Urinary bladder (tissue), 3 donors: ENCODE measurements at regions not wholly inside any gene's neighbourhood (a gene's known extent, or its start where the extent isn't known, plus 50 kb on each side); places are given as distances from the start of the nearest gene placed in this dataset.
"Not testable (repeated sequence)": the region's sequence is repeated elsewhere in the genome, so short reads cannot be mapped to it uniquely, and the experiment has no call there.

ENCODE experiments used
- DNase-seq: peaks from one replicate; pipeline ENCODE4 v3.0.0-alpha.2; 2015; ENCODE audit errors: extremely low spot score
- H3K27ac ChIP-seq: one replicate; pipeline ENCODE4 v1.5.1; 2013; ENCODE audit warnings: low read depth, mild to moderate bottlenecking, moderate library complexity
- H3K36me3 ChIP-seq: one replicate; pipeline ENCODE4 v1.6.1; 2013; ENCODE audit warnings: mild to moderate bottlenecking, moderate library complexity; ENCODE audit not compliant: insufficient read depth
- H3K4me1 ChIP-seq: one replicate; pipeline ENCODE4 v1.6.1; 2013; ENCODE audit warnings: mild to moderate bottlenecking, moderate library complexity; ENCODE audit not compliant: insufficient read depth
- H3K4me3 ChIP-seq: one replicate; pipeline ENCODE4 v1.5.1; 2013; ENCODE audit warnings: low read depth, low read length
- WGBS: extraction: QIAGEN DNeasy Blood & Tissue Kit; methylation state at CpG from one replicate; pipeline ENCODE4 v1.1.7; 2013; 5-methylcytosine and 5-hydroxymethylcytosine counted together
- donor health status: healthy with polysubstance abuse.
- donor health status: healthy.

DNA sequence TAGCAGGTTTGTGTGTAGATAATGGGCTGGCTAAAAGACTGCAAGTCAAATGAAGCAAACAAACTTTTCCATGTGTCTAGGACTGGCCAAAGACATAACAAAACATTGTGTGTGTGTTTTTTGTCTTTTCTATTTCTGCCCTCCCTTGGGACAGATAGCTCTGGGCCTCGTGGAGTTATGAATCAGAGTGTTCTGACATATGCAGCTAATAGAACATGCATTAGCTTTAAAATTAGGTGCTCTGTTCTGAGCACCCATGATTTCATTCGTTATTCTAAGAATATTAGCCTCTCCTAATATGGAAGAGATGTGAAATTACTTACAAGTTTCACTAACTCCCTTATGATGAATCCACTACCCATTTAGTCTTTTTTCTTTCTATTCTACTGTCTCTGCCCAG, 367.3 kb upstream of the PAPPA start:
- Histone ChIP-seq H3K4me1 (no peaks in the 10 kb centered on the region), H3K36me3 (no peaks in the 10 kb centered on the region), H3K27ac (no peak overlapping the region), H3K4me3 (no peak overlapping the region)
- DNase-seq, result no peak
- 44% methylated on average over 2 of the region's 2 CpGs for WGBS

DNA sequence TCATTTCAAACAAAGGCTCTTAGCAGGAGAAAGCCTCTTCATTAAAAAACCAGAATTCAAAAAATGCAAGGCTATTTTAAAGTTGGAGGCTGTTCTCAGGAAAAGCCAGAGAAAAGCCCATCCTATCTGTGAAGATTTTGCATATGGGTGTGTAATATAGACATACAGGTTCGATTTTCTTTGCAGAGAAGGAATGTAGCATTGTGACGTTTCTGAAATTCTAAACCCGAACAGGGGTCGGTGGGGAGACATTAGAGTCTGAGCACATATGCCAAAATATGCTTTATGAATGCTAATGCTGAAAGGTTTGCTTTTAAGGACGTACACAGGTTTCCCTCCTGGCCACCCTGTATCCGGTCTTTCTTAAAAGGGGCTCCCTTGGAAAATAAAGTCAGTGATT, 363.1 kb upstream of the PAPPA start:
- Histone ChIP-seq H3K4me1 (no peaks in the 10 kb centered on the region), H3K4me3 (no peak overlapping the region), H3K27ac (no peak overlapping the region), H3K36me3 (no peaks in the 10 kb centered on the region)
- no peak for DNase-seq
- WGBS, result 72% methylated on average over 6 of the region's 6 CpGs

DNA sequence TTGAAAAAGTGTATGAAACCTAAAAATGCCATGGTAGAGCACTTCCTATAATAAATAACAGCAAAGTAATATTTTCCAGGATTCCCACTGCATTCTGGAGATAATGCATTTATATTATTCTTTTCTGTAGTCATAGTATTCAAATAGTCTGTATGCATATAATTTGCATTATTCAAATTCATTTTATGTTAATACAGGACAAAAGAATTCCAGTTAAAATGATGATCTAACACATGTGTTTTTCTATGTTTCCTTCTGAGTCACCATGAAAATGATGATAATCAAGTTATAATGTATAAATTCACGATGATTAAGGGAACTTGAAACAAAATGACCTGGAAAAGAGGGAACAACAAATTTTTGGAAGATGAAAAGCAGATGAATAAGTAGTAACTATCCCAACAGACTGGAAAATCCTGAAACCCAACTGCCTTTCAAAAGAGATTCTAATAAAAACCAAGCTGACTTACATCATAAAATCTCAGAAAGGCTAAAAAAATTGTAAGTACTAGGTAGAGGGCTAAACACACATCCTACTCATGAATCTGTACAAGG, 358.6 kb upstream of the PAPPA start:
- no peak overlapping the region for H3K27ac ChIP-seq
- no peaks in the 10 kb centered on the region for H3K36me3 ChIP-seq
- no peak for DNase-seq
- H3K4me1 ChIP-seq, result no peaks in the 10 kb centered on the region
- H3K4me3 ChIP-seq, result no peak overlapping the region
- WGBS, result 70% methylated on average over 1 of the region's 1 CpG

DNA sequence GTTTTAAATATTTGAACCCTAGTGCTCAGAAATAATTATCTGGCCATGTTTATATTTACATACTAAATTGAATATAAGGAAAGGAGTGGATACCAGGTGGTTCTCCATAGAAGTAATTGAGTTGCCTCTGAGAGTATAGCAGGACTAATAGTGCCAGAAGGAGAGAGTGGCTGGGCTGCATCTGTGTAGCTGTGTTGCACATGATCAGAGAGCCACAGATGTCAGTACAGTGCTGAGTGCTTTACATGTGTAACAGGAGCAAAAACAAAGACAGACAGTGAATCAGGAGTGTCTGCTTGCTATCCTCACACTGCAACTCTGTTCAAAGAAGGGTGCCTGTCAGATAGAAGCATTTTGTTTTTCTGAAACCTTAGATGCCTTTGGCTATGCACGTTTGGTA, 353.9 kb upstream of the PAPPA start:
- no peak overlapping the region for H3K4me3 ChIP-seq
- no peak for DNase-seq
- no peaks in the 10 kb centered on the region for H3K4me1 ChIP-seq
- H3K36me3 ChIP-seq, result no peaks in the 10 kb centered on the region
- no peak overlapping the region for H3K27ac ChIP-seq
- 28% methylated on average over 1 of the region's 1 CpG for WGBS

DNA sequence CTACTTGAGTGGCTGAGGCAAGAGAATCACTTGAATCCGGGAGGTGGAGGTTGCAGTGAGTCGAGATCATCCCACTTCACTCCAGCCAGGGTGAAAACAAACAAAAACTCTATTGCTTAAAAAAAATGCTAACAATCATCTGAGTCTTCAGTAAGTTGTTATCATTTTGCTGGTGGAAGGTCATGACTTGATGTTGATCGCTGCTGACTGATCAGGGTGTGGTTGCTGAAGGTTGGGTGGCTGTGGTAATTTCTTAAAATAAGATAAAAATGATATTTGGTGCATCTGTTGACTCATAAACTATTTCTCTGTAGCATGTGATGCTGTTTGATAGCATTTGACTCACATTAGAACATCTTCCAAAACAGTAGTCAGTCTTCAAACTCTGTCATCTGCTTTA, 349.4 kb upstream of the PAPPA start:
- no peak for DNase-seq
- no peak overlapping the region for H3K27ac ChIP-seq
- H3K4me3 ChIP-seq, result no peak overlapping the region
- 92% methylated on average over 3 of the region's 3 CpGs for WGBS
- H3K4me1 ChIP-seq, result no peaks in the 10 kb centered on the region
- H3K36me3 ChIP-seq, result no peaks in the 10 kb centered on the region

DNA sequence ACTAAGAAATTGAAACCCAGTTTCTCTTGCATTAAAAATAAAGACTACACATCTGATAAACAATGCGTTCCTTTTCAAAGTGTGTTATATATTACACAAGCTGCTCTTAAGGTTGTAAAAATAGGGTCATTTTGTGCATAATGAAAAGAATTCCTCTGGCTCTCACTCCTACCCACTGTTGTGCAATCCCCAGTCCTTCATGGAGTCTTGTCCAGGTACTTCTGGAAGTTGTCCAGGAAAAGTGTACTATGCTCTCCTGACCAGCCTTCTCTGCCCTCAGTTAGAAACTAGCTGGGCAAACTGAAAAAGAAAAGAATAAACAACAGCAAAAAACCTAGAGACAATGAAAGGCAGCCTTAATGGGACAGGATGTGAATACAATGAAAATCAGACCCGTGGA, 345.5 kb upstream of the PAPPA start:
- DNase-seq, result no peak
- 53% methylated on average over 2 of the region's 2 CpGs for WGBS
- Histone ChIP-seq H3K36me3 (no peaks in the 10 kb centered on the region), H3K27ac (no peak overlapping the region), H3K4me3 (no peak overlapping the region), H3K4me1 (no peaks in the 10 kb centered on the region)

DNA sequence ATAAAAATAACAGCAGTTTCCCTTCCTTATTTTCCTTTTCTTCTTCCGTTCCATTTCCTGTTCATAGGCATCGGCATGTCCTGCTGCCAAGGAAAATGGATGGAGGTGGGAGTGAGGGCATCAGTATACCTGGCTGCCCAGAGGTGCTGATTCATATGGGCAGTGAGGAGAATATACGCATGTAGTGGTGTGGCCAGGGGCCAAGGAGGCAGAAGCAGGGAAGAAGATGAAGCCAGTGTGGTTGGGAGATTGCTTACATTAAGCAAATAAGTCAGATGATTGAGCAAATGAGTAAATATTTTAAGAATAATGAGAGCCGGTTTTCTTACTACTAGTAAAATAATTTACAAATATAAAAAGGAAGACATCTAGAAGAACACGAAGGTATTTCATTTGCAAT, 344.9 kb upstream of the PAPPA start:
- Histone ChIP-seq H3K36me3 (no peaks in the 10 kb centered on the region), H3K27ac (no peak overlapping the region), H3K4me3 (no peak overlapping the region), H3K4me1 (no peaks in the 10 kb centered on the region)
- 67% methylated on average over 5 of the region's 5 CpGs for WGBS
- no peak for DNase-seq

DNA sequence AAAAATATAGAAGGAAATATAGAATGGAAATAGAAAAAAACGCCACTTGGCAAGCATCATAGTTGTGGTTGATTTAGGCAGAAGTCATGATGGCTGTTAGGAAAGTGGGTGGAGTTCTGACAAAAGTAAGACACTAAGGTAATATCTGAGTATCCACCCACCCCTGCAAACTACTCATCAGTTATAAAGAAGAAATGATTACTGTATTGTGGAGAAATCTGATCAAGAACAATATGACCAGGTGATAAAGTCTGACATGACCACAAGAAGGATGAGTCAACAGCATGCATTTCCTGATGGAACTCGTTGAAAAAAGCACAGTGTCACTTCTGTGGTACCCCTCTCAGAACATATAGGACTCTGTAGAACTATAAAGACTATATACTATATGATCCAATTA, 343.4 kb upstream of the PAPPA start:
- DNase-seq, result no peak

DNA sequence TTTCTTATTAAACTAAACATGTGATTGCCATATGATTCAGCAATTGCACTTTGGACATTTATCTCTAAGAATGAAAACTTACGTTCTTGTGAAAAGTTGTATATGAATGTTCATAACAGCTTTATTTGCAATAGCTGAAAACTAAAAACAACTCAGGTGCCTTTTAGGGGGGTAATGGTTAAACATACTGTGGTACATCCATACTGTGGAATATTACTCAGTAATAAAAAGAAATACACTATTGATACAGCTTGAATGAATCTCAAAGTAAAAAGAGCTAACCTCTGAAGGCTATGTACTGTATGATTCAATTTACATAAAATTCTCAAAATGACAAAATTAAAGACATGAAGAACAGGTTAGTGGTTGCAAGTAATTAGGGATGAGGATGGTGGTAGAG, 339.5 kb upstream of the PAPPA start:
- DNase-seq, result no peak
- 96% methylated on average over 1 of the region's 1 CpG for WGBS
- no peaks in the 10 kb centered on the region for H3K4me1 ChIP-seq

More for the DNA sequence above, 343.4 kb upstream of the PAPPA start:
- H3K4me1 ChIP-seq, result no peaks in the 10 kb centered on the region
- no peak overlapping the region for H3K27ac ChIP-seq
- 81% methylated on average over 2 of the region's 2 CpGs for WGBS
- H3K4me3 ChIP-seq, result no peak overlapping the region
- no peaks in the 10 kb centered on the region for H3K36me3 ChIP-seq

DNA sequence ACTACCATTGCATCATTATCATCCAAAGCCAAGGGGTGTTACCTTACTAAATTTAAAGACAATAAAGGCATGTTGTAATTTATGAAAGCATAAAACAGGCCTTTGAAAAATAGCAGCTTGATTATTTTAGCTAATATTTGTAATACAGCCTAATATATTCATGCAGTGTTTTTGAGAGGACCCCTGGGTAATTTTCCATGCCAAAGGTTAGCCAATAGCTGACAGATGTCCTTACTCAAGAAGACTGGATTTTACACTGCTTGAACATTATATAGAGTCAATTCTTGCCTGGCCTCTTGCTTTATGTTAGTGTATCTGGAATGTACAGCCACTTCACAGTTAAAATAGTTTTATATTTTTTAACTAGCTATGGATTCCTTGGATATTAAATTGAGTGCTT, 337.8 kb upstream of the PAPPA start:
- Histone ChIP-seq H3K36me3 (no peaks in the 10 kb centered on the region), H3K4me1 (no peaks in the 10 kb centered on the region), H3K4me3 (no peak overlapping the region), H3K27ac (no peak overlapping the region)
- DNase-seq, result no peak

More for the DNA sequence above, 339.5 kb upstream of the PAPPA start:
- Histone ChIP-seq H3K4me3 (no peak overlapping the region), H3K36me3 (no peaks in the 10 kb centered on the region), H3K27ac (no peak overlapping the region)

DNA sequence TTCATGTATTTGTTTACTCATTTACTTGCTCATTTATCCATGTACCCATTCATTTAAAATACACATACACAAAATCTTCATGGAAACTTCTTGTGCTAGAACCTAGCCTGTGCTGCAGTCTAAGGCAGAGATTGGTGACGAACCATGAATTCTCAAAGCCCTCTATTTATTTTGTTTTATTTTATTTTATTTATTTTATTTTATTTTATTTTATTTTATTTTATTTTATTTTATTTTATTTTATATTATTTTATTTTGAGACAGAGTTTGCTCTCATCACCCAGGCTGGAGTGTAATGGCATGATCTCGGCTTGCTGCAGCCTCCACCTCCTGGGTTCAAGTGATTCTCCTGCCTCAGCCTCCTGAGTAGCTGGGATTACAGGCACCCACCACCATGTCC, 334.9 kb upstream of the PAPPA start:
- H3K27ac ChIP-seq, H3K4me1 ChIP-seq, H3K4me3 ChIP-seq, DNase-seq, H3K36me3 ChIP-seq: not testable (repeated sequence)
- WGBS, result 96% methylated on average over 2 of the region's 2 CpGs

DNA sequence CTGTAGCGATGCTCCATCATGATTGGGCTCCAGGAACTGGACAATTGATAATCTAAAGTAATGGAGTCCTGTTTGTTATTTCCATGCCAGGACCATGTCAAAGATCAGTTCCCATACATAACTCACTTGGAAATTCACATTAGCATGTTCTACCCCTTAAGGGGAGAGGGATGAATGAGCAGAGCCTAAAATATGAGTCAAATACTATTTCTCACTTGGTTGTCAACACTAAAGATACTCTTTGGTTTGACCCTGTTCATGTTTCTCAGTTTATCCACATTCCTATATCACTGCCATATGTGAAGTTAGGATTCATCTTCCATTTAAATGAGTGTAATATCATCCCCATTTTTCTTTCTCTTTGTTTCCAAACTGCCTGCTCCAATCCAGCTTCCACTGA, 321.6 kb upstream of the PAPPA start:
- no peak overlapping the region for H3K27ac ChIP-seq
- no peaks in the 10 kb centered on the region for H3K4me1 ChIP-seq
- no peak for DNase-seq
- no peak overlapping the region for H3K4me3 ChIP-seq
- 90% methylated on average over 1 of the region's 1 CpG for WGBS
- H3K36me3 ChIP-seq, result no peaks in the 10 kb centered on the region

DNA sequence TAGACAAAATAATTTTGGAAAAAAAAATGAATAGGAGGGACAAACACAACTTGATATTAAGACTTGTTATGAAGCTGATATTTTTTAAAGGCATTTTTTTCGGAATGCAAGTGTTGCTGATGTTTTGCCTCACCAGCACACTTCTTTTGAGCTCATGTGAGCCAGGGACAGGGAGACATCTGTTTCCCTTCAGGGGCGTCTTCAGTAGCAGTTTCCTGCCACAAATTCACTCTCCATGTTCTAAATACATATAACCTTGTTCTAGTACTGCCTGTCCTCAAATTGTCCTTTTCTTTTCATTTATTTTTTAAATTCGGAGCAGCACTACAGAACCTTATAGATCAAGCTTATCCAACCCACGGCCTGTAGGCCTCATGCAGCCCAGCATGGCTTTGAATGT, 316.0 kb upstream of the PAPPA start:
- Histone ChIP-seq H3K4me3 (no peak overlapping the region), H3K27ac (no peak overlapping the region), H3K4me1 (no peaks in the 10 kb centered on the region), H3K36me3 (no peaks in the 10 kb centered on the region)
- WGBS, result 73% methylated on average over 4 of the region's 4 CpGs
- DNase-seq, result no peak

DNA sequence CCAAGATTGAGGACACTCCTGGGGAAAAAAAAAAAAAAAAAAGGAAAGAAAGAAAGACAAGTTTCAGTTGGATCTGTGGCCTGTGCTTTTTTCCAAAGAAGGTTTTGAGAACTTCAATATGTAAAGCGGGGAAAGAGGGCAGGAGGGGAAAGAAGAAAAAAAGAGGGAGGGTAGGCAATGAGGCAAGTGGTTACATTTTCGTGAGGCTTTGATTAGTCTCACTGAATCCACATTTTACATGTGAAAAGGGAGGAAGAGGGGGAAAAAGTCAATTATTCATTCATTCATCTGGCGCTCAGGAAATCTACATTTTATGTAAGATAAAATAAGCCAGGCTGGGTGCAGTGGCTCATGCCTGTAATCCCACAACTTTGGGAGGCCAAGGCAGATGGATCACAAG, 315.2 kb upstream of the PAPPA start:
- no peaks in the 10 kb centered on the region for H3K36me3 ChIP-seq
- 90% methylated on average over 3 of the region's 3 CpGs for WGBS
- no peak overlapping the region for H3K4me3 ChIP-seq
- DNase-seq, result no peak
- no peak overlapping the region for H3K27ac ChIP-seq
- H3K4me1 ChIP-seq, result no peaks in the 10 kb centered on the region

DNA sequence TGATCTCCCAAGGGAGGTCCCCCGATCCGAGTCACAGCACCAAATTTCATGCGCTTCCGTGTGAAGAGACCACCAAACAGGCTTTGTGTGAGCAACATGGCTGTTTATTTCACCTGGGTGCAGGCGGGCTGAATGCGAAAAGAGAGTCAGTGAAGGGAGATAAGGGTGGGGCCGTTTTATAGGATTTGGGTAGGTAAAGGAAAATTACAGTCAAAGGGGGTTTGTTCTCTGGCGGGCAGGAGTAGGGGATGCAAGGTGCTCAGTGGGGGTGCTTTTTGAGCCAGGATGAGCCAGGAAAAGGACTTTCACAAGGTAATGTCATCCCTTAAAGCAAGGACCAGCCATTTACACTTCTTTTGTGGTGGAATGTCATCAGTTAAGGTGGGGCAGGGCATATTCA, 309.2 kb upstream of the PAPPA start:
- H3K4me1 ChIP-seq, H3K4me3 ChIP-seq, H3K27ac ChIP-seq, H3K36me3 ChIP-seq, DNase-seq: not testable (repeated sequence)
- 89% methylated on average over 6 of the region's 8 CpGs for WGBS
